Tibial nerve (tissue), 4 donors: ENCODE measurements at regions not wholly inside any gene's neighbourhood (a gene's known extent, or its start where the extent isn't known, plus 50 kb on each side); places are given as distances from the start of the nearest gene placed in this dataset.

Experiments
- EP300 ChIP-seq, 2 donors: sonication (generic); formaldehyde crosslinking; IDR thresholded peaks; one replicate each; pipeline ENCODE4 v1.6.1; 2017; ENCODE audit warnings: antibody characterized with exemption in 2 of 2, mild to moderate bottlenecking in 1 of 2
- POLR2A ChIP-seq, 2 donors: fragments of 450-650 bp; IDR thresholded peaks; one replicate each; pipeline ENCODE4 v1.6.1; 2017; ENCODE audit warnings: antibody characterized with exemption in 2 of 2, mild to moderate bottlenecking in 2 of 2, moderate library complexity in 2 of 2
- TF ChIP-seq, protein P1 (sequence below), 5 experiments: fragments of 200-600 bp in 3 of 5; fragments of 450-650 bp in 2 of 5; sonication (generic) in 3 of 5; IDR thresholded peaks; one replicate each; pipeline ENCODE4 v1.5.1; 2016 to 2019; ENCODE audit warnings: antibody characterized with exemption in 5 of 5, mild to moderate bottlenecking in 3 of 5, moderate library complexity in 2 of 5

DNA sequence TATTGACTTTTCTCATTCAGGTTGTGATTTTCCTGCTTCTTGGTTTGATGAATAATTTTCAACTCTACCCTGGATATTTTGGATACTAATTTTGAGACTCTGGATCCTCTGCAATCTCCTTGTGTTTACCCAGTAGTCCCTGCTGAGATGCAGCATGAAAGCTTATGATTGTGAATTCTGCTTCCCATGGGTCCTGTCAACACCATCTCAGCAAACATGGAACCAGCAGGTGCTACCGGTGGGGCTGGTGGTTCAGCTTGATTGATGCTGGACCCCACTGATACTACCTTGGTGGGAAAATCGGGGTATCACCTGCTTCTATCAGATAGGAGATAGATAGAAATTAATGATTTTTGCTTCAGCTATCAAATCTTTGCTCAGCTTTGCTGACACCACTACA, 81.1 kb downstream of the SOWAHC start:
- TF ChIP-seq, protein P1, sequence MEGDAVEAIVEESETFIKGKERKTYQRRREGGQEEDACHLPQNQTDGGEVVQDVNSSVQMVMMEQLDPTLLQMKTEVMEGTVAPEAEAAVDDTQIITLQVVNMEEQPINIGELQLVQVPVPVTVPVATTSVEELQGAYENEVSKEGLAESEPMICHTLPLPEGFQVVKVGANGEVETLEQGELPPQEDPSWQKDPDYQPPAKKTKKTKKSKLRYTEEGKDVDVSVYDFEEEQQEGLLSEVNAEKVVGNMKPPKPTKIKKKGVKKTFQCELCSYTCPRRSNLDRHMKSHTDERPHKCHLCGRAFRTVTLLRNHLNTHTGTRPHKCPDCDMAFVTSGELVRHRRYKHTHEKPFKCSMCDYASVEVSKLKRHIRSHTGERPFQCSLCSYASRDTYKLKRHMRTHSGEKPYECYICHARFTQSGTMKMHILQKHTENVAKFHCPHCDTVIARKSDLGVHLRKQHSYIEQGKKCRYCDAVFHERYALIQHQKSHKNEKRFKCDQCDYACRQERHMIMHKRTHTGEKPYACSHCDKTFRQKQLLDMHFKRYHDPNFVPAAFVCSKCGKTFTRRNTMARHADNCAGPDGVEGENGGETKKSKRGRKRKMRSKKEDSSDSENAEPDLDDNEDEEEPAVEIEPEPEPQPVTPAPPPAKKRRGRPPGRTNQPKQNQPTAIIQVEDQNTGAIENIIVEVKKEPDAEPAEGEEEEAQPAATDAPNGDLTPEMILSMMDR (IDR thresholded peaks at IDR 0.05) = no peak
- no peak for TF ChIP-seq POLR2A (IDR thresholded peaks at IDR 0.05)
- TF ChIP-seq EP300 (IDR thresholded peaks at IDR 0.05) = no peak
